Astrocyte of the spinal cord (primary cell): ENCODE measurements at regions not wholly inside any gene's neighbourhood (a gene's known extent, or its start where the extent isn't known, plus 50 kb on each side); places are given as distances from the start of the nearest gene placed in this dataset.

ENCODE experiments used
- DNase-seq: peaks from one replicate; pipeline ENCODE4 v3.0.0; 2011; ENCODE audit warnings: low read depth, low spot score
- H3K4me3 ChIP-seq: 2 replicates; pipeline ENCODE4 v1.5.1; 2011; ENCODE audit warnings: low read depth, mild to moderate bottlenecking, low read length, moderate library complexity
- CTCF ChIP-seq: IDR thresholded peaks from 2 replicates; pipeline ENCODE4 v1.5.1; 2012; ENCODE audit warnings: low read depth, mild to moderate bottlenecking, low read length, inconsistent platforms
- in situ Hi-C: cut with HindIII; loops from 2 replicates; pipeline ENCODE4 v1.10.0; 2017; ENCODE audit warnings: low sequenced_read_pairs

- DNase-seq = no peak
- in situ Hi-C loops = no loop called here
- TF ChIP-seq CTCF = no peak
- no peak overlapping the region for H3K4me3 ChIP-seq
These were observed 107.7 kb upstream of the RET start for GRCh38 chr10:42969147-42969546.

- no peak for DNase-seq
- H3K4me3 ChIP-seq = no peak overlapping the region
- in situ Hi-C loops = no loop called here
- TF ChIP-seq CTCF = no peak
These were observed 107.0 kb upstream of the RET start for GRCh38 chr10:42969909-42970308.

GRCh38 chr10:42970451-42971250 is 106.2 kb upstream of the RET start:
- no peak for TF ChIP-seq CTCF
- in situ Hi-C loops = no loop called here
- H3K4me3 ChIP-seq = no peak overlapping the region
- DNase-seq = no peak

GRCh38 chr10:42971251-42971599 is 105.6 kb upstream of the RET start:
- in situ Hi-C loops = no loop called here
- H3K4me3 ChIP-seq = no peak overlapping the region
- DNase-seq = no peak
- no peak for TF ChIP-seq CTCF

- in situ Hi-C loops = no loop called here
- DNase-seq = no peak
These were observed 103.9 kb upstream of the RET start for GRCh38 chr10:42972946-42973345.

GRCh38 chr10:42973411-42973810 is 103.5 kb upstream of the RET start:
- in situ Hi-C loops = no loop called here
- no peak for TF ChIP-seq CTCF
- no peak overlapping the region for H3K4me3 ChIP-seq
- DNase-seq = no peak

More at GRCh38 chr10:42972946-42973345, 103.9 kb upstream of the RET start:
- no peak overlapping the region for H3K4me3 ChIP-seq
- TF ChIP-seq CTCF = no peak
